Right lobe of liver (tissue), 6 donors: ENCODE measurements at regions not wholly inside any gene's neighbourhood (a gene's known extent, or its start where the extent isn't known, plus 50 kb on each side); places are given as distances from the start of the nearest gene placed in this dataset.

ENCODE experiments used
- ATAC-seq, 4 donors: fragments of 200-7000 bp; cut with Tn5 transposase; one replicate each; pipeline ENCODE4 v1.9.1; 2020; ENCODE audit warnings: mild to moderate bottlenecking in 4 of 4, moderate library complexity in 4 of 4
- DNase-seq, 3 donors: peaks; one replicate each; pipeline ENCODE4 v3.0.0-alpha.2; 2020
- H3K27ac ChIP-seq, 3 donors: fragments of 200-600 bp; one replicate each; pipeline ENCODE4 v1.8.0; 2022
- H3K27me3 ChIP-seq, 2 donors: fragments of 200-600 bp; one replicate each; pipeline ENCODE4 v1.8.0; 2022
- H3K36me3 ChIP-seq, 4 donors: fragments of 200-600 bp; sonication (generic) in 1 of 4; one replicate each; pipeline versions ENCODE4 v1.5.1 to v1.8.0; 2017 to 2022; ENCODE audit warnings: control low read depth in 1 of 4
- H3K4me1 ChIP-seq, 4 donors: fragments of 200-600 bp; sonication (generic) in 1 of 4; one replicate each; pipeline versions ENCODE4 v1.5.1 to v1.8.0; 2017 to 2022; ENCODE audit warnings: control low read depth in 1 of 4
- H3K4me3 ChIP-seq, 3 donors: fragments of 200-600 bp; one replicate each; pipeline ENCODE4 v1.8.0; 2022
- H3K9me3 ChIP-seq, 4 donors: fragments of 200-600 bp; sonication (generic) in 1 of 4; one replicate each; pipeline versions ENCODE4 v1.5.1 to v1.8.0; 2017 to 2022; ENCODE audit warnings: control low read depth in 1 of 4
- CTCF ChIP-seq, 4 donors: fragments of 200-600 bp in 3 of 4; fragments of 450-650 bp in 1 of 4; IDR thresholded peaks; one replicate each; pipeline versions ENCODE4 v1.5.1 to v1.8.0; 2016 to 2022; ENCODE audit warnings: antibody characterized with exemption in 4 of 4, mild to moderate bottlenecking in 2 of 4
- POLR2A ChIP-seq: fragments of 450-650 bp; IDR thresholded peaks from one replicate; pipeline ENCODE4 v1.6.1; 2017; ENCODE audit warnings: antibody characterized with exemption, mild to moderate bottlenecking
- WGBS: methylation state at CpG from one replicate; pipeline ENCODE4 v1.1.6; 2018; ENCODE audit warnings: low coverage, low lambda C conversion rate; ENCODE audit not compliant: insufficient coverage; ENCODE audit errors: missing lambda C conversion rate; 5-methylcytosine and 5-hydroxymethylcytosine counted together
- intact Hi-C, 2 donors: fragments of 100-400 bp; cut with DNase I; formaldehyde crosslinking; loops; one replicate each; pipeline versions ENCODE4 v1.11.2 to v1.14.1; 2022
- donor health status: DM: no; HTN: yes; CAD: no.
- donor health status: DM: no; HTN: no; CAD: no.
- donor health status: DM: no; HTN: no; CAD: no.
- donor health status: DM: no; HTN: yes; CAD: no.
- donor health status: DM: no; HTN: yes; CAD: no.

GRCh38 chr11:126112547-126112946, 49.9 kb upstream of the CDON start:
- DNase-seq = no peak
- WGBS = 59% methylated on average over 12 of the region's 14 CpGs
- intact Hi-C loops = no loop called here

More at GRCh38 chr11:126112547-126112946, 49.9 kb upstream of the CDON start:
- ATAC-seq = no peak
- no peak for TF ChIP-seq POLR2A
- TF ChIP-seq CTCF (IDR thresholded peaks at IDR 0.05) = no peak
- Histone ChIP-seq H3K36me3 (no peaks in the 10 kb centered on the region), H3K27me3 (no peaks in the 10 kb centered on the region), H3K9me3 (no peaks in the 10 kb centered on the region), H3K4me3 (no peak overlapping the region), H3K4me1 (peaks cover 0 to 33% (median 15%) of the 10 kb centered on the region in 4 donors), H3K27ac (no peak overlapping the region)
